HG03196 (cell line): ENCODE measurements at regions not wholly inside any gene's neighbourhood (a gene's known extent, or its start where the extent isn't known, plus 50 kb on each side); places are given as distances from the start of the nearest gene placed in this dataset.
"Not testable (repeated sequence)": the region's sequence is repeated elsewhere in the genome, so short reads cannot be mapped to it uniquely, and the experiment has no call there.

ENCODE experiments used
- ATAC-seq: cut with Tn5 transposase; IDR thresholded peaks from one replicate; pipeline ENCODE4 v1.9.1; 2021; ENCODE audit not compliant: unreplicated experiment

- ATAC-seq, result no peak
Observed at GRCh38 chr3:67979342-67979741, 324.9 kb upstream of the SUCLG2 start.

- no peak for ATAC-seq
Observed at GRCh38 chr3:67977762-67978161, 323.4 kb upstream of the SUCLG2 start.

GRCh38 chr3:67976663-67977062 is 322.3 kb upstream of the SUCLG2 start:
- no peak for ATAC-seq

GRCh38 chr3:67964596-67964995 is 310.2 kb upstream of the SUCLG2 start:
- ATAC-seq, result no peak

GRCh38 chr3:67957268-67957667 is 302.9 kb upstream of the SUCLG2 start:
- ATAC-seq, result no peak

- ATAC-seq, result no peak
Observed at GRCh38 chr3:67947808-67948508, 293.5 kb upstream of the SUCLG2 start.

- no peak for ATAC-seq
Observed at GRCh38 chr3:67946436-67946835, 292.0 kb upstream of the SUCLG2 start.

GRCh38 chr3:67943546-67943945 is 289.1 kb upstream of the SUCLG2 start:
- no peak for ATAC-seq

GRCh38 chr3:67941433-67942030 is 287.1 kb upstream of the SUCLG2 start:
- no peak for ATAC-seq

GRCh38 chr3:67940210-67940952 is 286.0 kb upstream of the SUCLG2 start:
- no peak for ATAC-seq

GRCh38 chr3:67937498-67938118 is 283.2 kb upstream of the SUCLG2 start:
- no peak for ATAC-seq

- ATAC-seq, result not testable (repeated sequence)
Observed at GRCh38 chr3:67930394-67930793, 276.0 kb upstream of the SUCLG2 start.

- no peak for ATAC-seq
Observed at GRCh38 chr3:67923796-67924195, 269.4 kb upstream of the SUCLG2 start.

- ATAC-seq, result no peak
Observed at GRCh38 chr3:67920969-67921368, 266.6 kb upstream of the SUCLG2 start.

GRCh38 chr3:67920311-67920710 is 265.9 kb upstream of the SUCLG2 start:
- ATAC-seq, result no peak

GRCh38 chr3:67916353-67916752 is 261.9 kb upstream of the SUCLG2 start:
- ATAC-seq, result no peak

GRCh38 chr3:67907735-67908134 is 253.3 kb upstream of the SUCLG2 start:
- no peak for ATAC-seq

GRCh38 chr3:67906261-67906660 is 251.8 kb upstream of the SUCLG2 start:
- ATAC-seq, result no peak

GRCh38 chr3:67901681-67902080 is 247.3 kb upstream of the SUCLG2 start:
- ATAC-seq, result no peak

- no peak for ATAC-seq
Observed at GRCh38 chr3:67898916-67899315, 244.5 kb upstream of the SUCLG2 start.
